ENCODE measurements at regions not wholly inside any gene's neighbourhood (a gene's known extent, or its start where the extent isn't known, plus 50 kb on each side); places are given as distances from the start of the nearest gene placed in this dataset.

DNA sequence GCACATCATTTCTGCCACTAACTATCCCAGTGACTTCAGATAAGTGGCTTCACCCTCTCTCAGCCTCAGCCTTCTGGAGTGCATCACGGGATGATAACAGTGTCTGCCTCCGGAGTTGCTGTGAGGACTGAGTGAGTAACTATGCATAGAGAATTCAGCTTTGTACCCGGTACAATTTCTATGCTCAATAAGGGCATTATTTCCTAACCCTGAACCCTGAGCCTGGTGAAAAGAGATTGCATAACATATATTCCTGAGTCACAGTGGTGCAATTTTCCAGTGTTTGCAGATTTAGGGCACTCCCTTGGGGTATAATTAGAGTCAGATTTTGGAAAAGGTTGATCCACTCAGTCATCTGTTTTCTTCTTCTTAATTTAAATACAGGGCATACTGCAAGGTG lies 181.1 kb downstream of the PTPN11 start:
- no peak for TF ChIP-seq EZH2phosphoT487 (IDR thresholded peaks at IDR 0.05; ENCODE audit: borderline replicate concordance, low read length)
- TF ChIP-seq, protein P1, sequence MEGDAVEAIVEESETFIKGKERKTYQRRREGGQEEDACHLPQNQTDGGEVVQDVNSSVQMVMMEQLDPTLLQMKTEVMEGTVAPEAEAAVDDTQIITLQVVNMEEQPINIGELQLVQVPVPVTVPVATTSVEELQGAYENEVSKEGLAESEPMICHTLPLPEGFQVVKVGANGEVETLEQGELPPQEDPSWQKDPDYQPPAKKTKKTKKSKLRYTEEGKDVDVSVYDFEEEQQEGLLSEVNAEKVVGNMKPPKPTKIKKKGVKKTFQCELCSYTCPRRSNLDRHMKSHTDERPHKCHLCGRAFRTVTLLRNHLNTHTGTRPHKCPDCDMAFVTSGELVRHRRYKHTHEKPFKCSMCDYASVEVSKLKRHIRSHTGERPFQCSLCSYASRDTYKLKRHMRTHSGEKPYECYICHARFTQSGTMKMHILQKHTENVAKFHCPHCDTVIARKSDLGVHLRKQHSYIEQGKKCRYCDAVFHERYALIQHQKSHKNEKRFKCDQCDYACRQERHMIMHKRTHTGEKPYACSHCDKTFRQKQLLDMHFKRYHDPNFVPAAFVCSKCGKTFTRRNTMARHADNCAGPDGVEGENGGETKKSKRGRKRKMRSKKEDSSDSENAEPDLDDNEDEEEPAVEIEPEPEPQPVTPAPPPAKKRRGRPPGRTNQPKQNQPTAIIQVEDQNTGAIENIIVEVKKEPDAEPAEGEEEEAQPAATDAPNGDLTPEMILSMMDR (IDR thresholded peaks at IDR 0.05; ENCODE audit: low read depth, low read length, poor library complexity, severe bottlenecking): no peak

All from DOHH2 (cell line).